H1 (cell line): ENCODE measurements at regions not wholly inside any gene's neighbourhood (a gene's known extent, or its start where the extent isn't known, plus 50 kb on each side); places are given as distances from the start of the nearest gene placed in this dataset.
A peak's percentile ranks its signal among the peaks of the same experiment; 100 is the strongest.

Source experiments
- CTCF ChIA-PET: fragments of 300-600 bp; sonication (Branson Sonifier 250); formaldehyde crosslinking; loops from one replicate; lab custom pipeline; 2021; ENCODE audit not compliant: partially characterized antibody; lab: Charles Lee
- POLR2A ChIA-PET: fragments of 300-600 bp; sonication (Branson Sonifier 250); formaldehyde crosslinking; loops from one replicate; lab custom pipeline; 2021; ENCODE audit warnings: inconsistent platforms; ENCODE audit not compliant: partially characterized antibody; lab: Charles Lee
- DNase-seq, 2 experiments: peaks; one replicate each; pipeline versions ENCODE4 v3.0.0 to v3.0.0-alpha.2; 2010 to 2022; ENCODE audit warnings: low spot score in 2 of 2, low read depth in 1 of 2, mixed read lengths in 1 of 2
- FAIRE-seq: peaks from 2 replicates; lab custom pipeline; 2011; peaks lifted over from hg19 to GRCh38; lab: Jason Lieb, UNC
- H2AFZ ChIP-seq: 2 replicates; pipeline ENCODE4 v1.8.1; 2012; ENCODE audit warnings: low read length, inconsistent platforms
- H2AK5ac ChIP-seq: 2 replicates; pipeline ENCODE4 v1.6.1; 2013; ENCODE audit warnings: low read depth, low read length
- H2BK120ac ChIP-seq: replicated peaks from 2 replicates; pipeline ENCODE3; 2013; ENCODE audit warnings: low read depth, low read length, inconsistent platforms
- H2BK12ac ChIP-seq: 2 replicates; pipeline ENCODE4 v1.6.1; 2013; ENCODE audit warnings: low read depth, low read length
- H2BK15ac ChIP-seq: 2 replicates; pipeline ENCODE4 v1.6.1; 2013; ENCODE audit warnings: low read length
- H2BK20ac ChIP-seq: 2 replicates; pipeline ENCODE4 v1.6.1; 2013; ENCODE audit warnings: low read length
- H2BK5ac ChIP-seq: 2 replicates; pipeline ENCODE4 v1.6.1; 2013; ENCODE audit warnings: low read depth, low read length
- H3K14ac ChIP-seq: 2 replicates; pipeline ENCODE4 v1.6.1; 2013; ENCODE audit warnings: inconsistent platforms; ENCODE audit not compliant: insufficient read length
- H3K18ac ChIP-seq: 2 replicates; pipeline ENCODE4 v1.6.1; 2013; ENCODE audit warnings: low read length; ENCODE audit errors: extremely low read depth
- H3K23ac ChIP-seq: 2 replicates; pipeline ENCODE4 v1.6.1; 2013; ENCODE audit warnings: inconsistent platforms; ENCODE audit not compliant: insufficient read length
- H3K23me2 ChIP-seq: 2 replicates; pipeline ENCODE4 v1.6.1; 2013; ENCODE audit warnings: low read depth, low read length
- H3K27ac ChIP-seq: 2 replicates; pipeline ENCODE4 v1.6.1; 2011; ENCODE audit warnings: low read depth, low read length, inconsistent platforms
- H3K27me3 ChIP-seq, 4 experiments: replicated peaks in 1 of 4; 1 replicate in 1 of 4; 2 replicates in 3 of 4; pipeline versions ENCODE4 v1.6.1 to v1.8.1; 2011 to 2013; ENCODE audit warnings: low read length in 3 of 4, mild to moderate bottlenecking in 3 of 4, inconsistent platforms in 2 of 4, mixed read lengths in 2 of 4, moderate library complexity in 1 of 4; ENCODE audit not compliant: control insufficient read depth in 3 of 4, insufficient read depth in 3 of 4; ENCODE audit errors: extremely low read depth in 1 of 4
- H3K36me3 ChIP-seq, 4 experiments: 2 replicates each; pipeline versions ENCODE4 v1.6.1 to v1.8.1; 2011 to 2013; ENCODE audit warnings: mild to moderate bottlenecking in 4 of 4, low read length in 3 of 4, moderate library complexity in 2 of 4, control low read depth in 1 of 4, inconsistent platforms in 1 of 4; ENCODE audit not compliant: insufficient read depth in 4 of 4, control insufficient read depth in 2 of 4
- H3K4ac ChIP-seq: replicated peaks from 2 replicates; pipeline ENCODE3; 2013; ENCODE audit warnings: low read length, low read depth, mixed read lengths, inconsistent platforms; ENCODE audit not compliant: insufficient read length
- H3K4me1 ChIP-seq, 4 experiments: replicated peaks in 1 of 4; 1 replicate in 1 of 4; 2 replicates in 3 of 4; pipeline versions ENCODE4 v1.6.1 to v1.8.1; 2011 to 2013; ENCODE audit warnings: low read length in 3 of 4, inconsistent platforms in 2 of 4, mixed read lengths in 1 of 4; ENCODE audit not compliant: insufficient read depth in 4 of 4, control insufficient read depth in 3 of 4
- H3K4me2 ChIP-seq, 2 experiments: 2 replicates each; pipeline versions ENCODE4 v1.6.1 to v1.8.1; 2011 to 2013; ENCODE audit warnings: low read depth in 2 of 2, low read length in 2 of 2, control low read depth in 1 of 2, inconsistent platforms in 1 of 2, mild to moderate bottlenecking in 1 of 2; ENCODE audit not compliant: insufficient read depth in 1 of 2
- H3K4me3 ChIP-seq, 4 experiments: fragments of 200-600, 300-600 bp in 1 of 4; sonication (generic), shearing (Covaris generic), sonication (Bioruptor Twin) in 1 of 4; 2 replicates each; pipeline versions ENCODE4 v1.5.1 to v1.8.1; 2011 to 2016; ENCODE audit warnings: low read length in 4 of 4, low read depth in 3 of 4, control low read depth in 2 of 4, inconsistent platforms in 2 of 4, mild to moderate bottlenecking in 2 of 4, mixed read lengths in 1 of 4, moderate library complexity in 1 of 4; ENCODE audit not compliant: insufficient read depth in 2 of 4; ENCODE audit errors: extremely low read depth in 1 of 4
- H3K56ac ChIP-seq: replicated peaks from 2 replicates; pipeline ENCODE3; 2013; ENCODE audit warnings: low read depth, mild to moderate bottlenecking, mixed read lengths, low read length, inconsistent platforms; ENCODE audit not compliant: insufficient read length
- H3K79me1 ChIP-seq: 2 replicates; pipeline ENCODE4 v1.6.1; 2013; ENCODE audit warnings: low read depth, low read length, control low read depth
- H3K79me2 ChIP-seq, 2 experiments: 2 replicates each; pipeline versions ENCODE4 v1.6.1 to v1.8.1; 2012 to 2013; ENCODE audit warnings: low read length in 2 of 2, mild to moderate bottlenecking in 2 of 2, inconsistent platforms in 1 of 2; ENCODE audit not compliant: insufficient read depth in 2 of 2, control insufficient read depth in 1 of 2
- H3K9ac ChIP-seq, 4 experiments: replicated peaks in 1 of 4; 1 replicate in 1 of 4; 2 replicates in 3 of 4; pipeline versions ENCODE4 v1.6.1 to v1.8.1; 2011 to 2013; ENCODE audit warnings: low read depth in 3 of 4, low read length in 3 of 4, control low read depth in 2 of 4, mild to moderate bottlenecking in 2 of 4, moderate library complexity in 2 of 4, inconsistent platforms in 1 of 4; ENCODE audit errors: extremely low read depth in 1 of 4
- H3K9me3 ChIP-seq, 2 experiments: 2 replicates each; pipeline versions ENCODE4 v1.6.1 to v1.8.1; 2012 to 2013; ENCODE audit warnings: mild to moderate bottlenecking in 2 of 2, moderate library complexity in 2 of 2, control low read depth in 1 of 2, inconsistent platforms in 1 of 2, low read depth in 1 of 2, low read length in 1 of 2, mixed read lengths in 1 of 2; ENCODE audit not compliant: insufficient read depth in 2 of 2
- H4K20me1 ChIP-seq, 2 experiments: replicated peaks in 1 of 2; 2 replicates each; pipeline versions ENCODE3 to v1.8.1; 2011 to 2013; ENCODE audit warnings: inconsistent platforms in 2 of 2, low read length in 2 of 2, mild to moderate bottlenecking in 1 of 2; ENCODE audit not compliant: insufficient read depth in 2 of 2, control insufficient read depth in 1 of 2
- H4K5ac ChIP-seq: 2 replicates; pipeline ENCODE4 v1.6.1; 2013; ENCODE audit warnings: low read length, low read depth, mixed read lengths, inconsistent platforms; ENCODE audit not compliant: insufficient read length
- H4K8ac ChIP-seq: 2 replicates; pipeline ENCODE4 v1.8.0; 2013; ENCODE audit warnings: mild to moderate bottlenecking, moderate library complexity, low read length, inconsistent platforms; ENCODE audit not compliant: insufficient read depth; ENCODE audit errors: extremely low read depth
- H4K91ac ChIP-seq: replicated peaks from 2 replicates; pipeline ENCODE3; 2013; ENCODE audit warnings: low read length, mixed read lengths, inconsistent platforms; ENCODE audit not compliant: insufficient read length
- WGBS, 2 experiments: shearing (Covaris generic) in 1 of 2; methylation state at CpG; one replicate each; pipeline versions ENCODE4 v1.1.6 to v1.1.7; 2013 to 2015; ENCODE audit warnings: low lambda C conversion rate in 2 of 2, mixed read lengths in 2 of 2, inconsistent platforms in 1 of 2, low coverage in 1 of 2, missing lambda C conversion rate in 1 of 2; ENCODE audit not compliant: insufficient replicate concordance in 2 of 2, insufficient coverage in 1 of 2, insufficient read length in 1 of 2; ENCODE audit errors: extremely low coverage in 1 of 2, missing lambda C conversion rate in 1 of 2; 5-methylcytosine and 5-hydroxymethylcytosine counted together

DNA sequence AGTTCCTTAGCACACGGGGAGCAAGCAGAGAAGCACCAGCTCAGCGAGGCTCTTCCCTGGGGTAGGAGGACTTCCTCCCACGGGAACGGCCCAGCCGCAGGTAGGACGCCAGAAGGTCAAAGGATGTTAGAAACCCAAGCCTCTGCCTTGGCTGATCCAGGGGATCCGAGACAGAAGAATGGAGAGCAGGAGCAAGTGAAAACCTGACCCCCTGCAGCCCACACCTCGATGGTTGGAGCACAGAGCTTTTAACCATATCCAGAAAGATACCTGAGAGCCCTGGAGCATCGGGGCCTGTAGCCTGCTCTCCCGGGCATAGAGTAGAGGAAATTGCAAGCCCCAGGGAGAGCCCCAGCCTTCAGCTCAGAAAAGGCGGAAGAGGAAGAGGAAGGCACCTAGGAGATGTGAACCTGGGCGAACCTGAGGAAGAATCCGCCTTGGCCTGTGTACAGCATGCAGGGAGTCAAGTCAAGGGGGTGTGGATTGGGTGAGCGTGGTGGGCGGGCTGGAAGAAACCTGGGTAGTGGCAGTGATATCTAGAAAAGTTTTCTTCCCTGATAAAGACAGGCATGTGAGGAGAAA, 76.3 kb downstream of the PSMG1 start:
- no peak overlapping the region for H3K4me2 ChIP-seq
- DNase-seq (peak in 1 of 2 experiments; percentile 22), FAIRE-seq (no peak)
- no peak overlapping the region for H3K23ac ChIP-seq
- H3K4me3 ChIP-seq = no peak overlapping the region
- H3K23me2 ChIP-seq = no peaks in the 10 kb centered on the region; the same call in 1 of the 2 replicates
- H3K4ac ChIP-seq = no peak overlapping the region
- no peak overlapping the region for H2BK5ac ChIP-seq
- no peak overlapping the region for H3K56ac ChIP-seq
- 0 out of 7 replicates have a peak, but pooled peaks cover 0 to 2% (median 0%) of the 10 kb centered on the region in 4 experiments for H3K4me1 ChIP-seq
- no peak overlapping the region for H3K14ac ChIP-seq
- ChIA-PET CTCF (interaction anchor here (0.6 to 3.0 kb wide), 5 partner anchors 10 to 601 kb away, joined by 3 to 15 read pairs (median 4); no protein-coding TSS in a partner anchor), POLR2A (no interaction called here)
- H3K9me3 ChIP-seq = no peaks in the 10 kb centered on the region
- no peak overlapping the region for H2BK15ac ChIP-seq
- no peaks in the 10 kb centered on the region for H4K20me1 ChIP-seq
- H3K79me1 ChIP-seq = no peaks in the 10 kb centered on the region
- no peak overlapping the region for H2BK12ac ChIP-seq
- no peak overlapping the region for H2AFZ ChIP-seq
- no peak overlapping the region for H4K5ac ChIP-seq
- no peak overlapping the region for H3K27ac ChIP-seq
- no peak overlapping the region for H3K9ac ChIP-seq
- no peak overlapping the region for H2BK20ac ChIP-seq
- 0 out of 7 replicates have a peak, but pooled peaks cover 0 to 3% (median 0%) of the 10 kb centered on the region in 4 experiments for H3K27me3 ChIP-seq
- no peak overlapping the region for H4K8ac ChIP-seq
- 92% methylated on average over 13 of the region's 15 CpGs; no CpG with 5 or more reads in 1 of the 2 experiments for WGBS, 2 experiments
- H3K36me3 ChIP-seq = no peaks in the 10 kb centered on the region
- no peaks in the 10 kb centered on the region for H3K79me2 ChIP-seq
- no peak overlapping the region for H4K91ac ChIP-seq
- no peak overlapping the region for H3K18ac ChIP-seq
- no peak overlapping the region for H2AK5ac ChIP-seq
- H2BK120ac ChIP-seq = no peak overlapping the region
